HL-60 (cell line): ENCODE measurements at regions not wholly inside any gene's neighbourhood (a gene's known extent, or its start where the extent isn't known, plus 50 kb on each side); places are given as distances from the start of the nearest gene placed in this dataset.

Experiments used
- DNase-seq, 2 experiments: peaks; one replicate each; pipeline ENCODE4 v3.0.0-alpha.2; 2010 to 2020; ENCODE audit warnings: low read depth in 1 of 2, low spot score in 1 of 2
- H3K27ac ChIP-seq: fragments of 250-450 bp; sonication (Bioruptor Pico); replicated peaks from 2 replicates; pipeline ENCODE4 v1.5.1; 2020; ENCODE audit warnings: mild to moderate bottlenecking, moderate library complexity
- H3K27me3 ChIP-seq: fragments of 250-450 bp; sonication (Bioruptor Pico); 2 replicates; pipeline ENCODE4 v1.5.1; 2021; ENCODE audit warnings: mild to moderate bottlenecking, moderate library complexity; ENCODE audit not compliant: insufficient read depth, poor library complexity, severe bottlenecking
- H3K4me3 ChIP-seq: replicated peaks from 2 replicates; pipeline ENCODE4 v1.5.1; 2011; ENCODE audit warnings: mild to moderate bottlenecking, control low read depth, low read length; ENCODE audit not compliant: insufficient read depth
- GABPA ChIP-seq: IDR thresholded peaks from 2 replicates; pipeline ENCODE4 v1.6.1; 2012; ENCODE audit warnings: low read depth
- POLR2AphosphoS5 ChIP-seq: IDR thresholded peaks from 2 replicates; pipeline ENCODE4 v1.6.1; 2012; ENCODE audit warnings: low read depth
- SPI1 ChIP-seq: IDR thresholded peaks from 2 replicates; pipeline ENCODE4 v1.6.1; 2012; ENCODE audit warnings: low read depth, mild to moderate bottlenecking, borderline replicate concordance
- TF ChIP-seq, protein P1 (sequence below): IDR thresholded peaks from 2 replicates; pipeline ENCODE4 v1.6.1; 2012; ENCODE audit warnings: low read depth; ENCODE audit not compliant: insufficient replicate concordance
- TF ChIP-seq, protein P2 (sequence below): IDR thresholded peaks from one replicate; pipeline ENCODE4 v1.5.1; 2011; ENCODE audit warnings: low read length, control low read depth, inconsistent platforms; ENCODE audit not compliant: insufficient read depth

DNA sequence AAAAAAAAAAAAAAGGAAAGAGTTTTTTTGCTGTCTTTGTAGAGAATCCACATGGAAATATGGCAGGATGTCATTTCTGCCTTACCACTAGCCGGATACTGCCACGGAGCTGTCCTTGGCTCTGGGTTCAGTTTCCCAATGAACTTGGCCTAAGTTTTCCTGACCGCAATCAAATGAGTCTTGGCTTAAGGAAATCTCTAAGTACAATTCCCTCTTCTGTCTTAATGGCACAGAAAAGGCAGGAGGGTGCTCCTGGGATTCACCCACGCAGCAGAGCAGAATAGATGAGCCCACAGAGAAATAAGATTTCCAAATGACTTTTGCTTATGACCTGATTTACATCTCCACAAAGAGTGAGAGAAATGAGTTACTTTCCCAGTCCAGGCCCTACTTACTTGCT is 284.0 kb upstream of the VLDLR start:
- no peak for DNase-seq
- TF ChIP-seq GABPA (no peak), POLR2AphosphoS5 (no peak), SPI1 (no peak)
- Histone ChIP-seq H3K27ac (no peak overlapping the region), H3K4me3 (no peak overlapping the region), H3K27me3 (no peaks in the 10 kb centered on the region)

DNA sequence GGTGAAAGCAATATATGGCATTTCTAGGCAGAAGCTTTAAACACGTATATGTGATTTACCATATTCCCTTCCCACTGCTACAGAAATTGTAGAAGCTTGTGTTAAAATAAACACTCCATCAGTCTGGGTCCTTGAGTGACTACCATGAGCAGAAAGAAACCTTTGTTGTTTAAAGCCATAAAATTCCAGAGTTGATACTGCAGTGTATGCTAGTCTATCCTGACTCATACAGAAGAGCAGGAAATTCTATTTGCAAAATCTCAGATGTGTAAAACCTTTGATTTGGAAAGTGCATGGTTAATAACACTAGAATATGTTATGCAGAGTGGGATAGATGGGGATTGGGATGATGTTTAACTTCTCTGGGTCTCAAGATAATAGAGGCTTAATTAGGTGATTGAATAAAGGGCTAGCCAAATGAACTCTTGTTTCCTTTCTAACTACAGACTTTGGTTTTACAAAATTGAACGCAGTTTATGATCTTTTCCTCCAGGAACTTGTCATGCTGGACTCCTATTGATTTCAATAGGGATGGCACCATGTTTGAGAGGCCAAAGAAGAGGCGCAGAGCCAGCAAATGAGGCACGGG is 282.7 kb upstream of the VLDLR start:
- Histone ChIP-seq H3K27me3 (no peaks in the 10 kb centered on the region), H3K4me3 (no peak overlapping the region), H3K27ac (no peak overlapping the region)
- DNase-seq = no peak
- TF ChIP-seq, protein P1, sequence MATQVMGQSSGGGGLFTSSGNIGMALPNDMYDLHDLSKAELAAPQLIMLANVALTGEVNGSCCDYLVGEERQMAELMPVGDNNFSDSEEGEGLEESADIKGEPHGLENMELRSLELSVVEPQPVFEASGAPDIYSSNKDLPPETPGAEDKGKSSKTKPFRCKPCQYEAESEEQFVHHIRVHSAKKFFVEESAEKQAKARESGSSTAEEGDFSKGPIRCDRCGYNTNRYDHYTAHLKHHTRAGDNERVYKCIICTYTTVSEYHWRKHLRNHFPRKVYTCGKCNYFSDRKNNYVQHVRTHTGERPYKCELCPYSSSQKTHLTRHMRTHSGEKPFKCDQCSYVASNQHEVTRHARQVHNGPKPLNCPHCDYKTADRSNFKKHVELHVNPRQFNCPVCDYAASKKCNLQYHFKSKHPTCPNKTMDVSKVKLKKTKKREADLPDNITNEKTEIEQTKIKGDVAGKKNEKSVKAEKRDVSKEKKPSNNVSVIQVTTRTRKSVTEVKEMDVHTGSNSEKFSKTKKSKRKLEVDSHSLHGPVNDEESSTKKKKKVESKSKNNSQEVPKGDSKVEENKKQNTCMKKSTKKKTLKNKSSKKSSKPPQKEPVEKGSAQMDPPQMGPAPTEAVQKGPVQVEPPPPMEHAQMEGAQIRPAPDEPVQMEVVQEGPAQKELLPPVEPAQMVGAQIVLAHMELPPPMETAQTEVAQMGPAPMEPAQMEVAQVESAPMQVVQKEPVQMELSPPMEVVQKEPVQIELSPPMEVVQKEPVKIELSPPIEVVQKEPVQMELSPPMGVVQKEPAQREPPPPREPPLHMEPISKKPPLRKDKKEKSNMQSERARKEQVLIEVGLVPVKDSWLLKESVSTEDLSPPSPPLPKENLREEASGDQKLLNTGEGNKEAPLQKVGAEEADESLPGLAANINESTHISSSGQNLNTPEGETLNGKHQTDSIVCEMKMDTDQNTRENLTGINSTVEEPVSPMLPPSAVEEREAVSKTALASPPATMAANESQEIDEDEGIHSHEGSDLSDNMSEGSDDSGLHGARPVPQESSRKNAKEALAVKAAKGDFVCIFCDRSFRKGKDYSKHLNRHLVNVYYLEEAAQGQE = no peak
- TF ChIP-seq, protein P2, sequence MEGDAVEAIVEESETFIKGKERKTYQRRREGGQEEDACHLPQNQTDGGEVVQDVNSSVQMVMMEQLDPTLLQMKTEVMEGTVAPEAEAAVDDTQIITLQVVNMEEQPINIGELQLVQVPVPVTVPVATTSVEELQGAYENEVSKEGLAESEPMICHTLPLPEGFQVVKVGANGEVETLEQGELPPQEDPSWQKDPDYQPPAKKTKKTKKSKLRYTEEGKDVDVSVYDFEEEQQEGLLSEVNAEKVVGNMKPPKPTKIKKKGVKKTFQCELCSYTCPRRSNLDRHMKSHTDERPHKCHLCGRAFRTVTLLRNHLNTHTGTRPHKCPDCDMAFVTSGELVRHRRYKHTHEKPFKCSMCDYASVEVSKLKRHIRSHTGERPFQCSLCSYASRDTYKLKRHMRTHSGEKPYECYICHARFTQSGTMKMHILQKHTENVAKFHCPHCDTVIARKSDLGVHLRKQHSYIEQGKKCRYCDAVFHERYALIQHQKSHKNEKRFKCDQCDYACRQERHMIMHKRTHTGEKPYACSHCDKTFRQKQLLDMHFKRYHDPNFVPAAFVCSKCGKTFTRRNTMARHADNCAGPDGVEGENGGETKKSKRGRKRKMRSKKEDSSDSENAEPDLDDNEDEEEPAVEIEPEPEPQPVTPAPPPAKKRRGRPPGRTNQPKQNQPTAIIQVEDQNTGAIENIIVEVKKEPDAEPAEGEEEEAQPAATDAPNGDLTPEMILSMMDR = no peak

DNA sequence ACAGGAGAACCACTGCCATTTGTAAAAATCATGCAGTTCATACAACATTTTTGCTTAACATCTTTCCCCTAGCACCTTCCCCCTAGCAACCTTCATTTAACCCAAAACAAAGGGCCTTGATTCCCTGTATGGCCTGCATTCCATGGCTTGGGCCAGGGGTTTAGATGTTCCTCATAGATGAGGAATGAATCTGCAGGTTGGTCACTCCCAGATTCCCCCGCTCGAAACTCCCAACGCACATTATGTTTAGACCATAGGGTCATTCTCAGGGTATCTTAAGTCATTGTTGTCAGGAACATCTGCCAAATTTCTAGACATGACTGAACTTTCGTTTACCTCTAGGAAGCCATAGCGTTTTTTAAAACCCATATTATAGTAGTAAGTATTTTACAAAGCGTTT is 282.2 kb upstream of the VLDLR start:
- TF ChIP-seq, protein P2 = no peak
- TF ChIP-seq, protein P1 = no peak
- TF ChIP-seq GABPA = no peak
- no peak for TF ChIP-seq SPI1
- no peak for TF ChIP-seq POLR2AphosphoS5
- no peak for DNase-seq

DNA sequence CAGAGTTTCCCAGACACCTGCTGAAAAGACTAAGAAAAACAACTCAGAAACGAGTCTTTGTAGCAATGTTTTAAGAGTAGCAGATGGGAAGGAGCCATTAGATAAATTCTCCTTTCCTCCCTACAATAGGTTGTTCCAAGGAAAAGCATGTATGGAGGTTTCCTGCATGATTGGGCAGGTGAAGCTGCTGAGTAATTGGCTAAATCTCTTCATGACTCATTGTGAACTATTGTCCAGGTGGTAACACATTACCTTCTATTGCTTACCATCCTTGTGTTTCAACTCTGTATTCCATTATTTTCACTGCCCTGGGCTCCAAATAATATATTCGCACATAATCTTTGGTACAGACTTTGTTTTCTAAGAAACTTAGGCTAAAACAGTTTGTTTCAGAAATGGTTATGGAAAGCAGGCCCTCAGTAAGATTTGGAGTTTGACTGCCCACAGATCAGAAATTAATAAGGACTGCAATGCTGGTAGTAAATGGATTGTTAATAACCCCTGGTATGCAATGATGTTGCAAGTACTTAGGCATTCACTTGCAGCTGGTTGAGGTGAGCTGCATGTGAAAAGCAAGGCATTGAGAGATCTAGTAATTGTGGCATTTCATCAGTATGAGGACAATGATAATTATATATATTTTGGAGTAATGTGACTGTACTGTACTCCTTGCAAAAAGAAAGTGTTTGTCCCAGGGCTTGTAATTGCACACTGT is 281.4 kb upstream of the VLDLR start:
- H3K27ac ChIP-seq = no peak overlapping the region
- no peak for TF ChIP-seq SPI1
- TF ChIP-seq, protein P1 = no peak
- TF ChIP-seq GABPA = no peak
- TF ChIP-seq POLR2AphosphoS5 = no peak
- TF ChIP-seq, protein P2 = no peak
- no peak overlapping the region for H3K4me3 ChIP-seq
- no peak for DNase-seq
- no peaks in the 10 kb centered on the region for H3K27me3 ChIP-seq

More for the DNA sequence above, 282.2 kb upstream of the VLDLR start:
- Histone ChIP-seq H3K4me3 (no peak overlapping the region), H3K27me3 (no peaks in the 10 kb centered on the region), H3K27ac (no peak overlapping the region)
